Fibroblast of the aortic adventitia (primary cell): ENCODE measurements at regions not wholly inside any gene's neighbourhood (a gene's known extent, or its start where the extent isn't known, plus 50 kb on each side); places are given as distances from the start of the nearest gene placed in this dataset.
"Not testable (repeated sequence)": the region's sequence is repeated elsewhere in the genome, so short reads cannot be mapped to it uniquely, and the experiment has no call there.

Source experiments
- DNase-seq: peaks from one replicate; pipeline ENCODE4 v3.0.0-alpha.2; 2010; ENCODE audit warnings: low read depth
- H3K4me3 ChIP-seq: 2 replicates; pipeline ENCODE4 v1.5.1; 2011; ENCODE audit warnings: low read depth, mild to moderate bottlenecking, control low read depth, low read length, moderate library complexity
- CTCF ChIP-seq: IDR thresholded peaks from 2 replicates; pipeline ENCODE4 v1.5.1; 2011; ENCODE audit warnings: mild to moderate bottlenecking, low read length, control low read depth, inconsistent platforms; ENCODE audit not compliant: insufficient read depth

- H3K4me3 ChIP-seq, result no peak overlapping the region
- DNase-seq, result peak; percentile 26
- TF ChIP-seq CTCF, result no peak
Observed at GRCh38 chr3:153045150-153045549, 116.9 kb upstream of the RAP2B start.

GRCh38 chr3:153050978-153051377 lies 111.0 kb upstream of the RAP2B start:
- H3K4me3 ChIP-seq, result no peak overlapping the region
- DNase-seq, result no peak
- TF ChIP-seq CTCF, result no peak

GRCh38 chr3:153051427-153052095 lies 110.5 kb upstream of the RAP2B start:
- H3K4me3 ChIP-seq, result no peak overlapping the region
- no peak for TF ChIP-seq CTCF
- DNase-seq, result peak; percentile 88

- H3K4me3 ChIP-seq, result peak overlapping the region; percentile 37
- peak; percentile 93 for DNase-seq
- no peak for TF ChIP-seq CTCF
Observed at GRCh38 chr3:153052096-153052460, 109.9 kb upstream of the RAP2B start.

- DNase-seq, result no peak
- H3K4me3 ChIP-seq, result no peak overlapping the region
- TF ChIP-seq CTCF, result no peak
Observed at GRCh38 chr3:153055217-153055616, 106.8 kb upstream of the RAP2B start.

- no peak for DNase-seq
- no peak overlapping the region for H3K4me3 ChIP-seq
- TF ChIP-seq CTCF, result no peak
Observed at GRCh38 chr3:153055779-153056178, 106.2 kb upstream of the RAP2B start.

GRCh38 chr3:153058031-153058688 lies 103.9 kb upstream of the RAP2B start:
- DNase-seq, result peak; percentile 76
- not testable (repeated sequence) for H3K4me3 ChIP-seq
